Epithelial cell of esophagus (primary cell): ENCODE measurements at regions not wholly inside any gene's neighbourhood (a gene's known extent, or its start where the extent isn't known, plus 50 kb on each side); places are given as distances from the start of the nearest gene placed in this dataset.

Source experiments
- DNase-seq: peaks from one replicate; pipeline ENCODE4 v3.0.0; 2010; ENCODE audit warnings: low read depth
- H3K4me3 ChIP-seq: 2 replicates; pipeline ENCODE4 v1.5.1; 2011; ENCODE audit warnings: mild to moderate bottlenecking, low read length, control low read depth
- CTCF ChIP-seq: IDR thresholded peaks from 2 replicates; pipeline ENCODE4 v1.5.1; 2011; ENCODE audit warnings: low read depth, mild to moderate bottlenecking, low read length, control low read depth, inconsistent platforms; ENCODE audit not compliant: insufficient read depth; ENCODE audit errors: missing control alignments

GRCh38 chr5:105397749-105398148 lies 1835.2 kb upstream of the NUDT12 start:
- no peak for TF ChIP-seq CTCF
- DNase-seq = no peak
- no peak overlapping the region for H3K4me3 ChIP-seq

- no peak overlapping the region for H3K4me3 ChIP-seq
- no peak for DNase-seq
- TF ChIP-seq CTCF = no peak
Measured at GRCh38 chr5:105392710-105393149, 1830.1 kb upstream of the NUDT12 start.

GRCh38 chr5:105392122-105392709 lies 1829.6 kb upstream of the NUDT12 start:
- no peak overlapping the region for H3K4me3 ChIP-seq
- no peak for TF ChIP-seq CTCF
- no peak for DNase-seq

- DNase-seq = no peak
- TF ChIP-seq CTCF = no peak
- H3K4me3 ChIP-seq = no peak overlapping the region
Measured at GRCh38 chr5:105380126-105380525, 1817.5 kb upstream of the NUDT12 start.

GRCh38 chr5:105371169-105371568 lies 1808.6 kb upstream of the NUDT12 start:
- no peak for DNase-seq
- TF ChIP-seq CTCF = no peak
- no peak overlapping the region for H3K4me3 ChIP-seq

- no peak for TF ChIP-seq CTCF
- H3K4me3 ChIP-seq = no peak overlapping the region
- DNase-seq = peak; percentile 62
Measured at GRCh38 chr5:105350486-105351140, 1788.0 kb upstream of the NUDT12 start.

GRCh38 chr5:105331558-105331957 lies 1769.0 kb upstream of the NUDT12 start:
- no peak for TF ChIP-seq CTCF
- H3K4me3 ChIP-seq = no peak overlapping the region
- no peak for DNase-seq
